H1 (cell line): ENCODE measurements at regions not wholly inside any gene's neighbourhood (a gene's known extent, or its start where the extent isn't known, plus 50 kb on each side); places are given as distances from the start of the nearest gene placed in this dataset.

ENCODE experiments used
- CTCF ChIA-PET: fragments of 300-600 bp; sonication (Branson Sonifier 250); formaldehyde crosslinking; loops from one replicate; lab custom pipeline; 2021; ENCODE audit not compliant: partially characterized antibody; lab: Charles Lee
- POLR2A ChIA-PET: fragments of 300-600 bp; sonication (Branson Sonifier 250); formaldehyde crosslinking; loops from one replicate; lab custom pipeline; 2021; ENCODE audit warnings: inconsistent platforms; ENCODE audit not compliant: partially characterized antibody; lab: Charles Lee
- DNase-seq, 2 experiments: peaks; one replicate each; pipeline versions ENCODE4 v3.0.0 to v3.0.0-alpha.2; 2010 to 2022; ENCODE audit warnings: low spot score in 2 of 2, low read depth in 1 of 2, mixed read lengths in 1 of 2
- FAIRE-seq: peaks from 2 replicates; lab custom pipeline; 2011; peaks lifted over from hg19 to GRCh38; lab: Jason Lieb, UNC
- H2AFZ ChIP-seq: 2 replicates; pipeline ENCODE4 v1.8.1; 2012; ENCODE audit warnings: low read length, inconsistent platforms
- H2AK5ac ChIP-seq: 2 replicates; pipeline ENCODE4 v1.6.1; 2013; ENCODE audit warnings: low read depth, low read length
- H2BK120ac ChIP-seq: replicated peaks from 2 replicates; pipeline ENCODE3; 2013; ENCODE audit warnings: low read depth, low read length, inconsistent platforms
- H2BK12ac ChIP-seq: 2 replicates; pipeline ENCODE4 v1.6.1; 2013; ENCODE audit warnings: low read depth, low read length
- H2BK15ac ChIP-seq: 2 replicates; pipeline ENCODE4 v1.6.1; 2013; ENCODE audit warnings: low read length
- H2BK20ac ChIP-seq: 2 replicates; pipeline ENCODE4 v1.6.1; 2013; ENCODE audit warnings: low read length
- H2BK5ac ChIP-seq: 2 replicates; pipeline ENCODE4 v1.6.1; 2013; ENCODE audit warnings: low read depth, low read length
- H3K14ac ChIP-seq: 2 replicates; pipeline ENCODE4 v1.6.1; 2013; ENCODE audit warnings: inconsistent platforms; ENCODE audit not compliant: insufficient read length
- H3K18ac ChIP-seq: 2 replicates; pipeline ENCODE4 v1.6.1; 2013; ENCODE audit warnings: low read length; ENCODE audit errors: extremely low read depth
- H3K23ac ChIP-seq: 2 replicates; pipeline ENCODE4 v1.6.1; 2013; ENCODE audit warnings: inconsistent platforms; ENCODE audit not compliant: insufficient read length
- H3K23me2 ChIP-seq: 2 replicates; pipeline ENCODE4 v1.6.1; 2013; ENCODE audit warnings: low read depth, low read length
- H3K27ac ChIP-seq: 2 replicates; pipeline ENCODE4 v1.6.1; 2011; ENCODE audit warnings: low read depth, low read length, inconsistent platforms
- H3K27me3 ChIP-seq, 4 experiments: replicated peaks in 1 of 4; 1 replicate in 1 of 4; 2 replicates in 3 of 4; pipeline versions ENCODE4 v1.6.1 to v1.8.1; 2011 to 2013; ENCODE audit warnings: low read length in 3 of 4, mild to moderate bottlenecking in 3 of 4, inconsistent platforms in 2 of 4, mixed read lengths in 2 of 4, moderate library complexity in 1 of 4; ENCODE audit not compliant: control insufficient read depth in 3 of 4, insufficient read depth in 3 of 4; ENCODE audit errors: extremely low read depth in 1 of 4
- H3K36me3 ChIP-seq, 4 experiments: 2 replicates each; pipeline versions ENCODE4 v1.6.1 to v1.8.1; 2011 to 2013; ENCODE audit warnings: mild to moderate bottlenecking in 4 of 4, low read length in 3 of 4, moderate library complexity in 2 of 4, control low read depth in 1 of 4, inconsistent platforms in 1 of 4; ENCODE audit not compliant: insufficient read depth in 4 of 4, control insufficient read depth in 2 of 4
- H3K4ac ChIP-seq: replicated peaks from 2 replicates; pipeline ENCODE3; 2013; ENCODE audit warnings: low read length, low read depth, mixed read lengths, inconsistent platforms; ENCODE audit not compliant: insufficient read length
- H3K4me1 ChIP-seq, 4 experiments: replicated peaks in 1 of 4; 1 replicate in 1 of 4; 2 replicates in 3 of 4; pipeline versions ENCODE4 v1.6.1 to v1.8.1; 2011 to 2013; ENCODE audit warnings: low read length in 3 of 4, inconsistent platforms in 2 of 4, mixed read lengths in 1 of 4; ENCODE audit not compliant: insufficient read depth in 4 of 4, control insufficient read depth in 3 of 4
- H3K4me2 ChIP-seq, 2 experiments: 2 replicates each; pipeline versions ENCODE4 v1.6.1 to v1.8.1; 2011 to 2013; ENCODE audit warnings: low read depth in 2 of 2, low read length in 2 of 2, control low read depth in 1 of 2, inconsistent platforms in 1 of 2, mild to moderate bottlenecking in 1 of 2; ENCODE audit not compliant: insufficient read depth in 1 of 2
- H3K4me3 ChIP-seq, 4 experiments: fragments of 200-600, 300-600 bp in 1 of 4; sonication (generic), shearing (Covaris generic), sonication (Bioruptor Twin) in 1 of 4; 2 replicates each; pipeline versions ENCODE4 v1.5.1 to v1.8.1; 2011 to 2016; ENCODE audit warnings: low read length in 4 of 4, low read depth in 3 of 4, control low read depth in 2 of 4, inconsistent platforms in 2 of 4, mild to moderate bottlenecking in 2 of 4, mixed read lengths in 1 of 4, moderate library complexity in 1 of 4; ENCODE audit not compliant: insufficient read depth in 2 of 4; ENCODE audit errors: extremely low read depth in 1 of 4
- H3K56ac ChIP-seq: replicated peaks from 2 replicates; pipeline ENCODE3; 2013; ENCODE audit warnings: low read depth, mild to moderate bottlenecking, mixed read lengths, low read length, inconsistent platforms; ENCODE audit not compliant: insufficient read length
- H3K79me1 ChIP-seq: 2 replicates; pipeline ENCODE4 v1.6.1; 2013; ENCODE audit warnings: low read depth, low read length, control low read depth
- H3K79me2 ChIP-seq, 2 experiments: 2 replicates each; pipeline versions ENCODE4 v1.6.1 to v1.8.1; 2012 to 2013; ENCODE audit warnings: low read length in 2 of 2, mild to moderate bottlenecking in 2 of 2, inconsistent platforms in 1 of 2; ENCODE audit not compliant: insufficient read depth in 2 of 2, control insufficient read depth in 1 of 2
- H3K9ac ChIP-seq, 4 experiments: replicated peaks in 1 of 4; 1 replicate in 1 of 4; 2 replicates in 3 of 4; pipeline versions ENCODE4 v1.6.1 to v1.8.1; 2011 to 2013; ENCODE audit warnings: low read depth in 3 of 4, low read length in 3 of 4, control low read depth in 2 of 4, mild to moderate bottlenecking in 2 of 4, moderate library complexity in 2 of 4, inconsistent platforms in 1 of 4; ENCODE audit errors: extremely low read depth in 1 of 4
- H3K9me3 ChIP-seq, 2 experiments: 2 replicates each; pipeline versions ENCODE4 v1.6.1 to v1.8.1; 2012 to 2013; ENCODE audit warnings: mild to moderate bottlenecking in 2 of 2, moderate library complexity in 2 of 2, control low read depth in 1 of 2, inconsistent platforms in 1 of 2, low read depth in 1 of 2, low read length in 1 of 2, mixed read lengths in 1 of 2; ENCODE audit not compliant: insufficient read depth in 2 of 2
- H4K20me1 ChIP-seq, 2 experiments: replicated peaks in 1 of 2; 2 replicates each; pipeline versions ENCODE3 to v1.8.1; 2011 to 2013; ENCODE audit warnings: inconsistent platforms in 2 of 2, low read length in 2 of 2, mild to moderate bottlenecking in 1 of 2; ENCODE audit not compliant: insufficient read depth in 2 of 2, control insufficient read depth in 1 of 2
- H4K5ac ChIP-seq: 2 replicates; pipeline ENCODE4 v1.6.1; 2013; ENCODE audit warnings: low read length, low read depth, mixed read lengths, inconsistent platforms; ENCODE audit not compliant: insufficient read length
- H4K8ac ChIP-seq: 2 replicates; pipeline ENCODE4 v1.8.0; 2013; ENCODE audit warnings: mild to moderate bottlenecking, moderate library complexity, low read length, inconsistent platforms; ENCODE audit not compliant: insufficient read depth; ENCODE audit errors: extremely low read depth
- H4K91ac ChIP-seq: replicated peaks from 2 replicates; pipeline ENCODE3; 2013; ENCODE audit warnings: low read length, mixed read lengths, inconsistent platforms; ENCODE audit not compliant: insufficient read length
- ASH2L ChIP-seq: fragments of 200-600, 300-600 bp; sonication (generic); IDR thresholded peaks from one replicate; pipeline ENCODE4 v1.7.1; 2017; ENCODE audit warnings: low read length
- CTBP2 ChIP-seq: IDR thresholded peaks from 2 replicates; pipeline ENCODE4 v1.7.0; 2011; ENCODE audit warnings: borderline replicate concordance, mild to moderate bottlenecking, moderate library complexity, mixed read lengths, low read length; ENCODE audit not compliant: insufficient read depth, insufficient read length
- EZH2 ChIP-seq: fragments of 200-600 bp; sonication (generic); IDR thresholded peaks from 2 replicates; pipeline ENCODE4 v1.7.1; 2012; ENCODE audit warnings: low read depth, mild to moderate bottlenecking, moderate library complexity, low read length, inconsistent platforms; ENCODE audit not compliant: severe bottlenecking
- HDAC2 ChIP-seq, 2 experiments: fragments of 300-600 bp in 1 of 2; sonication (generic) in 1 of 2; IDR thresholded peaks; 2 replicates each; pipeline ENCODE4 v1.6.1; 2011 to 2012; ENCODE audit warnings: low read depth in 2 of 2, low read length in 2 of 2, mild to moderate bottlenecking in 2 of 2, moderate library complexity in 2 of 2, borderline replicate concordance in 1 of 2, inconsistent platforms in 1 of 2
- KDM1A ChIP-seq: fragments of 200-600, 300-600 bp; sonication (generic); IDR thresholded peaks from 2 replicates; pipeline ENCODE4 v1.7.1; 2016; ENCODE audit warnings: mild to moderate bottlenecking, low read length, borderline replicate concordance
- MAFK ChIP-seq: IDR thresholded peaks from 2 replicates; pipeline ENCODE4 v1.6.1; 2012; ENCODE audit warnings: low read depth, mild to moderate bottlenecking, improper control_type of control experiment, low read length
- NANOG ChIP-seq: IDR thresholded peaks from 2 replicates; pipeline ENCODE4 v1.6.1; 2011; ENCODE audit warnings: low read length, low read depth, mild to moderate bottlenecking, inconsistent platforms; ENCODE audit not compliant: insufficient read depth, poor library complexity, severe bottlenecking
- RNF2 ChIP-seq: fragments of 200-900, 300-1000 bp; sonication (generic); IDR thresholded peaks from 2 replicates; pipeline ENCODE4 v1.7.1; 2016; ENCODE audit warnings: borderline replicate concordance, low read depth, mild to moderate bottlenecking, antibody characterized with exemption, low read length; ENCODE audit not compliant: poor library complexity, severe bottlenecking; ENCODE audit errors: missing control alignments
- SIN3A ChIP-seq, 2 experiments: IDR thresholded peaks in 1 of 2; conservative IDR thresholded peaks in 1 of 2; 2 replicates each; pipeline ENCODE4 v1.6.1; 2011 to 2012; ENCODE audit warnings: low read length in 2 of 2, improper control_type of control experiment in 1 of 2, low read depth in 1 of 2, mild to moderate bottlenecking in 1 of 2
- SIX5 ChIP-seq: IDR thresholded peaks from 2 replicates; pipeline ENCODE4 v1.6.1; 2011; ENCODE audit warnings: mild to moderate bottlenecking, low read depth, low read length
- SP1 ChIP-seq: IDR thresholded peaks from 2 replicates; pipeline ENCODE4 v1.6.1; 2011; ENCODE audit warnings: low read depth, low read length
- SP2 ChIP-seq: IDR thresholded peaks from 2 replicates; pipeline ENCODE4 v1.6.1; 2012; ENCODE audit warnings: mild to moderate bottlenecking, low read length, inconsistent platforms
- TAF7 ChIP-seq: optimal IDR thresholded peaks from 2 replicates; pipeline ENCODE3; 2011; ENCODE audit warnings: low read depth, mild to moderate bottlenecking, inconsistent platforms, low read length, moderate library complexity, borderline replicate concordance
- TBP ChIP-seq: IDR thresholded peaks from 2 replicates; pipeline ENCODE4 v1.6.1; 2011; ENCODE audit warnings: low read depth, low read length, improper control_type of control experiment
- WGBS, 2 experiments: shearing (Covaris generic) in 1 of 2; methylation state at CpG; one replicate each; pipeline versions ENCODE4 v1.1.6 to v1.1.7; 2013 to 2015; ENCODE audit warnings: low lambda C conversion rate in 2 of 2, mixed read lengths in 2 of 2, inconsistent platforms in 1 of 2, low coverage in 1 of 2, missing lambda C conversion rate in 1 of 2; ENCODE audit not compliant: insufficient replicate concordance in 2 of 2, insufficient coverage in 1 of 2, insufficient read length in 1 of 2; ENCODE audit errors: extremely low coverage in 1 of 2, missing lambda C conversion rate in 1 of 2; 5-methylcytosine and 5-hydroxymethylcytosine counted together

DNA sequence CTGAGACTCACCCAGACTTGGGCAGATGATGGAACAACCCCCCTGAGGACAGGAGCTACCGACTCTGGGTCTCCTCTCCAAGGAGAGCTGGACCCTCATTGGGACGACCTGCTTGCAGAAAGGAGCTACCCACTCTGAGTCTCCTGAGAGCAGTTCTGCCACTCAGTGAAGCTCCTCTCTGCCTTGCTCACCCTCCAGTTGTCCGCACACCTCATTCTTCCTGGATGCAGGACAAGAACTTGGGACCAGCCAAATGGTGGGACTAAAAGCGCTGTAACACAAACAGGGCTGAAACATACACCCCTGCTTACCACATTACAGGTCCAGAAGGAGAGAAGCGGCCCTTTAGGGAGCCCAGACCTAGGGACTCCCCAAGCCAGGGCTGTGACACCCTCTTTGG lies 124.9 kb upstream of the CCDC150 start:
- Histone ChIP-seq H3K56ac (no peak overlapping the region), H3K9ac (no peak overlapping the region), H4K91ac (no peak overlapping the region), H3K4me2 (no peak overlapping the region), H3K4ac (no peak overlapping the region), H2BK5ac (no peak overlapping the region), H3K4me1 (0 out of 7 replicates have a peak, but pooled peaks cover 0 to 3% (median 0%) of the 10 kb centered on the region in 4 experiments), H2AFZ (no peak overlapping the region), H4K20me1 (no peaks in the 10 kb centered on the region), H2BK12ac (no peak overlapping the region), H3K36me3 (no peaks in the 10 kb centered on the region), H3K9me3 (no peaks in the 10 kb centered on the region), H3K23me2 (no peaks in the 10 kb centered on the region), H3K14ac (no peak overlapping the region), H3K4me3 (no peak overlapping the region), H4K8ac (no peak overlapping the region), H3K27ac (no peak overlapping the region), H4K5ac (no peak overlapping the region), H3K79me1 (no peaks in the 10 kb centered on the region), H3K27me3 (no peaks in the 10 kb centered on the region), H2AK5ac (no peak overlapping the region), H3K18ac (no peak overlapping the region), H3K79me2 (no peaks in the 10 kb centered on the region), H3K23ac (no peak overlapping the region), H2BK120ac (no peak overlapping the region), H2BK15ac (no peak overlapping the region), H2BK20ac (no peak overlapping the region)
- ChIA-PET POLR2A (no interaction called here), CTCF (no interaction called here)
- FAIRE-seq, result no peak
- TF ChIP-seq CTBP2 (no peak), TAF7 (no peak), SP2 (no peak), SP1 (no peak), ASH2L (no peak), EZH2 (no peak), SIX5 (no peak), KDM1A (no peak), RNF2 (no peak), SIN3A (conservative IDR thresholded peaks at IDR 0.05 in 1 of 2, IDR thresholded peaks at IDR 0.05 in 1 of 2; ENCODE audit: low read depth in 1 of 2, low read length in 2 of 2) (no peak), HDAC2 (IDR thresholded peaks at IDR 0.05; ENCODE audit: borderline replicate concordance in 1 of 2, low read depth in 2 of 2, low read length in 2 of 2) (no peak), TBP (no peak), NANOG (no peak), MAFK (no peak)
- WGBS, 2 experiments, result 86% methylated on average over 4 of the region's 5 CpGs; no CpG with 5 or more reads in 1 of the 2 experiments
- DNase-seq, result no peak
